Spleen (tissue), 7 donors: ENCODE measurements at regions not wholly inside any gene's neighbourhood (a gene's known extent, or its start where the extent isn't known, plus 50 kb on each side); places are given as distances from the start of the nearest gene placed in this dataset.

Experiments used
- CTCF ChIP-seq, 11 experiments: fragments of 200-600 bp in 7 of 11; fragments of 450-650 bp in 4 of 11; sonication (generic) in 4 of 11; IDR thresholded peaks in 8 of 11; conservative IDR thresholded peaks in 3 of 11; 1 replicate in 7 of 11; 2 replicates in 4 of 11; pipeline versions ENCODE4 v1.4.0 to v1.8.0; 2016 to 2021; ENCODE audit warnings: antibody characterized with exemption in 11 of 11, inconsistent platforms in 4 of 11, mild to moderate bottlenecking in 1 of 11
- POLR2A ChIP-seq, 3 donors: fragments of 450-650 bp; IDR thresholded peaks; one replicate each; pipeline ENCODE4 v1.5.1; 2017; ENCODE audit warnings: antibody characterized with exemption in 3 of 3, mild to moderate bottlenecking in 1 of 3
- POLR2AphosphoS5 ChIP-seq, 3 donors: sonication (generic); formaldehyde crosslinking; IDR thresholded peaks; one replicate each; pipeline ENCODE4 v1.5.1; 2017; ENCODE audit warnings: antibody characterized with exemption in 3 of 3
- donor health status: DM: no; HTN: no; CAD: no; lungs with moderate emphysema.
- donor health status: DM: no; HTN: no; CAD: no.
- donor health status: DM: no; HTN: no; CAD: no.

DNA sequence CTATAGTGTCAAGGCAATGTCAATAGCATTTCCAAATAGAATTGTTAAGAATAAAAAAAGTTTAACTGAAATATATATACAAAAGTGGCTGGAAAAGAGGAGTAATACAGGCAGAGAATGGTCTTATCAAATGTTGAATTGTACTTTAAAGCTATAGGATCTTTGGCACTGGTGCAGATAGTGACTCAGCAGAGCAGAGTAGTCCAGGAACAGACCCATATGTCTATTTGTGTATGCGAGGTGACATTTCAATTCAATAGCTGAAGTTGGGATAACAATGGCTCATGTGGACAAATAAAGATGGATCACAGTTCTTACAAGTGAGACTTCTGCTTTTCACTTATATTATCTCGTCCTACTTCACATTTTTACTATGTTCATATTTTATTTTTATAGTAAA is 543.0 kb upstream of the B3GALT2 start:
- TF ChIP-seq CTCF (IDR thresholded peaks at IDR 0.05 in 8 of 11, conservative IDR thresholded peaks at IDR 0.05 in 3 of 11) (no peak), POLR2A (IDR thresholded peaks at IDR 0.05) (no peak), POLR2AphosphoS5 (IDR thresholded peaks at IDR 0.05) (no peak)
